Upper lobe of left lung (tissue), 6 donors: ENCODE measurements at regions not wholly inside any gene's neighbourhood (a gene's known extent, or its start where the extent isn't known, plus 50 kb on each side); places are given as distances from the start of the nearest gene placed in this dataset.

ENCODE experiments used
- ATAC-seq, 2 donors: fragments of 200-7000 bp; cut with Tn5 transposase; one replicate each; pipeline ENCODE4 v1.9.1; 2022; ENCODE audit warnings: mild to moderate bottlenecking in 2 of 2, moderate library complexity in 2 of 2; ENCODE audit not compliant: low FRiP score in 2 of 2
- DNase-seq, 2 donors: peaks; one replicate each; pipeline ENCODE4 v3.0.0-alpha.2; 2019 to 2020
- H3K27ac ChIP-seq, 4 donors: fragments of 200-600 bp; sonication (generic); one replicate each; pipeline ENCODE4 v1.5.1; 2016 to 2019
- H3K27me3 ChIP-seq, 4 donors: fragments of 200-600 bp; sonication (generic); one replicate each; pipeline ENCODE4 v1.5.1; 2017 to 2019
- H3K36me3 ChIP-seq, 4 donors: fragments of 200-600 bp; sonication (generic); one replicate each; pipeline ENCODE4 v1.5.1; 2016 to 2019
- H3K4me1 ChIP-seq, 4 donors: fragments of 200-600 bp; sonication (generic); one replicate each; pipeline ENCODE4 v1.5.1; 2018 to 2019
- H3K4me3 ChIP-seq, 4 donors: fragments of 200-600 bp; sonication (generic); one replicate each; pipeline ENCODE4 v1.5.1; 2017 to 2019; ENCODE audit warnings: mild to moderate bottlenecking in 2 of 4, moderate library complexity in 1 of 4
- H3K9me3 ChIP-seq, 4 donors: fragments of 200-600 bp; sonication (generic); one replicate each; pipeline ENCODE4 v1.5.1; 2018 to 2019
- CTCF ChIP-seq, 6 experiments: fragments of 450-650 bp in 4 of 6; fragments of 200-600 bp in 2 of 6; sonication (generic) in 2 of 6; IDR thresholded peaks; one replicate each; pipeline ENCODE4 v1.5.1; 2016 to 2019; ENCODE audit warnings: antibody characterized with exemption in 6 of 6
- EP300 ChIP-seq, 4 donors: sonication (generic); formaldehyde crosslinking; IDR thresholded peaks; one replicate each; pipeline ENCODE4 v1.5.1; 2017; ENCODE audit warnings: antibody characterized with exemption in 4 of 4, control low read depth in 2 of 4
- POLR2A ChIP-seq, 4 donors: fragments of 450-650 bp; IDR thresholded peaks; one replicate each; pipeline ENCODE4 v1.5.1; 2016 to 2017; ENCODE audit warnings: antibody characterized with exemption in 4 of 4, mild to moderate bottlenecking in 2 of 4
- POLR2AphosphoS5 ChIP-seq, 2 donors: sonication (generic); formaldehyde crosslinking; IDR thresholded peaks; one replicate each; pipeline ENCODE4 v1.5.1; 2017; ENCODE audit warnings: antibody characterized with exemption in 2 of 2
- WGBS, 2 donors: methylation state at CpG; one replicate each; pipeline ENCODE4 v1.1.5; 2017 to 2018; 5-methylcytosine and 5-hydroxymethylcytosine counted together
- donor health status: DM: no; HTN: no; CAD: no; lungs with moderate emphysema.
- donor health status: DM: no; HTN: yes; CAD: no; lungs with severe emphysema.

GRCh38 chr3:117567906-117568305, 858.3 kb downstream of the TUSC7 start:
- Histone ChIP-seq H3K4me1 (no peaks in the 10 kb centered on the region), H3K27ac (no peak overlapping the region), H3K9me3 (no peaks in the 10 kb centered on the region), H3K36me3 (no peaks in the 10 kb centered on the region), H3K4me3 (no peak overlapping the region), H3K27me3 (no peaks in the 10 kb centered on the region)
- no peak for TF ChIP-seq POLR2AphosphoS5 (IDR thresholded peaks at IDR 0.05)
- no peak for TF ChIP-seq EP300 (IDR thresholded peaks at IDR 0.05)
- TF ChIP-seq POLR2A (IDR thresholded peaks at IDR 0.05) = no peak
- no peak for TF ChIP-seq CTCF (IDR thresholded peaks at IDR 0.05)
- no peak for DNase-seq
- no peak for ATAC-seq

GRCh38 chr3:117572786-117573185, 863.2 kb downstream of the TUSC7 start:
- ATAC-seq (no peak), DNase-seq (no peak)
- H3K36me3 ChIP-seq = no peaks in the 10 kb centered on the region
- H3K4me3 ChIP-seq = no peak overlapping the region
- no peaks in the 10 kb centered on the region for H3K27me3 ChIP-seq
- no peaks in the 10 kb centered on the region for H3K9me3 ChIP-seq
- 78 to 85% methylated on average over 1 of the region's 1 CpG for WGBS, 2 donors
- TF ChIP-seq CTCF (IDR thresholded peaks at IDR 0.05) (no peak), POLR2AphosphoS5 (IDR thresholded peaks at IDR 0.05) (no peak), EP300 (IDR thresholded peaks at IDR 0.05) (no peak), POLR2A (IDR thresholded peaks at IDR 0.05) (no peak)
- H3K4me1 ChIP-seq = no peaks in the 10 kb centered on the region
- no peak overlapping the region for H3K27ac ChIP-seq

- Histone ChIP-seq H3K36me3 (no peaks in the 10 kb centered on the region), H3K27me3 (no peaks in the 10 kb centered on the region), H3K9me3 (no peaks in the 10 kb centered on the region), H3K27ac (no peak overlapping the region), H3K4me1 (peaks cover 0 to 3% (median 0%) of the 10 kb centered on the region in 4 donors), H3K4me3 (no peak overlapping the region)
- ATAC-seq (no peak), DNase-seq (no peak)
- WGBS, 2 donors = 30 to 41% methylated on average over 2 of the region's 2 CpGs
- TF ChIP-seq POLR2AphosphoS5 (IDR thresholded peaks at IDR 0.05) = no peak
- no peak for TF ChIP-seq EP300 (IDR thresholded peaks at IDR 0.05)
- TF ChIP-seq CTCF (IDR thresholded peaks at IDR 0.05) = no peak
- TF ChIP-seq POLR2A (IDR thresholded peaks at IDR 0.05) = no peak
Observed at GRCh38 chr3:117580806-117581205, 871.2 kb downstream of the TUSC7 start.

- H3K4me1 ChIP-seq = no peaks in the 10 kb centered on the region
- no peak for ATAC-seq
- no peak overlapping the region for H3K4me3 ChIP-seq
- no peak for TF ChIP-seq POLR2A (IDR thresholded peaks at IDR 0.05)
- TF ChIP-seq EP300 (IDR thresholded peaks at IDR 0.05) = no peak
- no peak for TF ChIP-seq POLR2AphosphoS5 (IDR thresholded peaks at IDR 0.05)
- TF ChIP-seq CTCF (IDR thresholded peaks at IDR 0.05) = no peak
- H3K36me3 ChIP-seq = no peaks in the 10 kb centered on the region
- no peak overlapping the region for H3K27ac ChIP-seq
- H3K9me3 ChIP-seq = no peaks in the 10 kb centered on the region
- DNase-seq = no peak
- H3K27me3 ChIP-seq = no peaks in the 10 kb centered on the region
Observed at GRCh38 chr3:117586161-117586560, 876.6 kb downstream of the TUSC7 start.

GRCh38 chr3:117587416-117587815, 877.8 kb downstream of the TUSC7 start:
- no peaks in the 10 kb centered on the region for H3K27me3 ChIP-seq
- ATAC-seq = no peak
- no peaks in the 10 kb centered on the region for H3K9me3 ChIP-seq
- H3K36me3 ChIP-seq = no peaks in the 10 kb centered on the region
- H3K27ac ChIP-seq = no peak overlapping the region
- H3K4me1 ChIP-seq = no peaks in the 10 kb centered on the region
- H3K4me3 ChIP-seq = no peak overlapping the region
- TF ChIP-seq POLR2AphosphoS5 (IDR thresholded peaks at IDR 0.05) (no peak), CTCF (IDR thresholded peaks at IDR 0.05) (no peak), POLR2A (IDR thresholded peaks at IDR 0.05) (no peak), EP300 (IDR thresholded peaks at IDR 0.05) (no peak)
- no peak for DNase-seq
- WGBS, 2 donors = 79 to 86% methylated on average over 2 of the region's 2 CpGs
